ENCODE measurements at regions not wholly inside any gene's neighbourhood (a gene's known extent, or its start where the extent isn't known, plus 50 kb on each side); places are given as distances from the start of the nearest gene placed in this dataset.

DNA sequence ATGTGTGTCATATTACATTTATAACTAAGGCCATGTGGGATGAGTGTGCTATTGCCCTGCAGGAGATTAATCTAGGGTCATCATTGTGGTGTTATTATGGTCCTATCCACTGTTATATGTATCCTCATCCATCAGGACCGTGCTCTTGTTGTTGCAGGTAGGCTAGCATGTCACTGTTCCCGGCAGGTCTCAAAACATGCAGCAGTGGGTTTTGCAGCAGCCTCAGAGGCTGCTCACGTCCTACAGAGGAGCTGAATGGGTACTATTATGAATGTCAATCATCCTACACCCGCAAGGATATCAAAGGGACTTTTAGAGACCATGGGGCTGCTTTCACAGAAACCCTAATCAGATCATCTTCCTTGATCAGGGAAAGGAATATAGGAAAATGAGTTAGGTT is 318.2 kb downstream of the SAMD5 start:
- DNase-seq, result no peak

DNA sequence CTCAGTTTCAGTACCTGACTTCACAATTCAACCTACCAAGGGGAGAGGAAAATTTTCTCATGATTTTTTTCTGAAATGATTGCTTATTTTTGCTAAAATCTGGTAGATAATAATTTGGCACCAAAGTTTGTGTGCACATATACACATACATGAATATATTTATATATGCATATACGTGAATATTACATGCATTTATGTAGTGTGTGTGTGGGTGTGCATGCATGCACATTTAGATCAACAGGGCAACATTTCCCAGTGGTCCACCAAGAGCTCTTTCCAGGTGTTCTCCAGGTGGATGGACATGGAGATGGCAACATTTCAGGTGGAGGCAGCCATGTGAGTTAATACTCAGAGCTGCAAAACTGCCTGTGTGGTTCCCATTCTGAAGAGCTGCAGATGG is 320.9 kb downstream of the SAMD5 start:
- no peak for DNase-seq

DNA sequence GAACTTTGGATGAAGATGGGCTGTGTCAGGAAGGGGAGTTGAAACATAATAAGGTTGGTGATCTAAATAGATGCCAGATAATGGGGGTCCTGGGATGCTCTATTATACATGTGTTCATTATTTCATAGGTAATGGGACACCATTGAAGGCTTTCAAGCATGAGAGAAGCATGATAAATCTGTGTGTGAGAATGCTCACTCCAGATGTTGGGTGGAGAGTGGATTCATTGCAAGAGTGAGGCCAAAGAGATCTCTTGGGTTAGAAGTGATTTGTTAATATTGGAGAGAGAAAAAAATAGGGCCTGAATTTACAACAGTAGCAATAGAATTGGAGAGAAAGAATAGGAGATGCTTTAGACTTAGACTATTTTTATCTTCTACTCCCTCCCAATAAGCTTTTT is 321.3 kb downstream of the SAMD5 start:
- no peak for DNase-seq

DNA sequence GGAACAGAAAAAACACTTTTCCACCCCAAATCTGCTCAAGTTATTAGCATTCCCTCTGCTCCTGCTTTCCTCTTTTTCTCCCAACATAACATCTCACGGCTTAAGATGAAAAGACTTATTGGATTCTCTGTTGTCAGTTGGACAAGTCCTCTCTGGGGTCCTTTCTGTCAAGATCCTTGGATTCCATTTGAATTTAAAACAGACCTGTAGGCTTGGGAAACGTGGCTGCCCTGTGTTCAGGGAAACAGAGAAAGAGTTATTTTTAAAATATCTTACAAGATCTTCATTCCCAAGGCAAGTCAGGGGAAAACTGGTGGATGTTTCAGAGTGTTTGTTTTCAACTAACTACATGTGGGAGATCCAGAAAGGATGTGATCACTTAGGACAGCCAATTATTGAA is 322.9 kb downstream of the SAMD5 start:
- no peak for DNase-seq

DNA sequence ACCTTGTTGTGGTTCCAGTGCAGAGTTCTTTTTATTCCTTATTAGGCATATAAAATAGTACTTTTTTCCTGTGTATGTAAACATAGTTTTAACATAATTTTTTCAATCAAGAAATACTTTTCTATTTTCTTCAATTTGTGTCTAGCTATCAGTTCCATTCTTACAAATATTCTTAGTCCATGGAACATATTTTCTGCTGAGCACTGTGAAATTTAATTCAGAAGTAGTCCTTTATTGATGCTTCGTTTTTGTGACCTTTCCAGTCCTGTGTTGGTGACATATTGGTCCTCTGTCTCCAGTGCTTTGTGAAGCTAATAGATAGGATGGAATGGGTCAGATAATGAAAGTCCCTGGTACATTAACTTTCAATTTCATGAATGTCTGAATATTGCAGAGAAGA is 325.1 kb downstream of the SAMD5 start:
- DNase-seq, result no peak

DNA sequence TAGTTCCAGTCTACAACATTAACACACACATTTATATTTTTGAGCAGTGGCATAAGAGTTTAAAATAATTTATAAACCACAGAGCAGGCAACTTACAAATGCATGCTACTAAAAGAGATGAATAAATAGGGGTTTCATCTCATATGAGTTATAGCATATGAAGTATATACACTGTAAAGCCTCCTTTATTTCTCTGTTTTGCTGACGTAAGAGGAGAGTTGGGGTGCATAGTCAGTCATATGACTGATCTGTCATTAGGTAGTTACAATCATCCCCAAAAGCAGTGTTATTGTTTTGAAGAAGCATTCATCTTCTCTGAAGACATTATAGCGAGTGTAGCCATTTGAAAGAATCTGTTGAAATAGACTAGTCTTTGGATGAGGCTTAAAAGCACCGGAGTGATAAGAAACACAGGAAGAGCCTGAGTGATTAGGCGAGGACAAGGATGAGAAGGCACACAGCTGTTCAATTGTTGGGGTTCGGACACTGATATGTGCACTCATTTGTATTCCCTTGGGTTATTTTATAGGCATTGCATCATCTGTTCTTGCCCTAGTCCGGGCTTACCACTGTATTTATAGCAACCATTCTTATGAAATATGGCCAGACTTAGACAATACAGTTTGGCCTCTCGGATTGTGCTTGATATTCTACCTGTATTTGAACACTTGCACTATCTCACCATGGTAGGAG is 325.7 kb downstream of the SAMD5 start:
- no peak for DNase-seq

DNA sequence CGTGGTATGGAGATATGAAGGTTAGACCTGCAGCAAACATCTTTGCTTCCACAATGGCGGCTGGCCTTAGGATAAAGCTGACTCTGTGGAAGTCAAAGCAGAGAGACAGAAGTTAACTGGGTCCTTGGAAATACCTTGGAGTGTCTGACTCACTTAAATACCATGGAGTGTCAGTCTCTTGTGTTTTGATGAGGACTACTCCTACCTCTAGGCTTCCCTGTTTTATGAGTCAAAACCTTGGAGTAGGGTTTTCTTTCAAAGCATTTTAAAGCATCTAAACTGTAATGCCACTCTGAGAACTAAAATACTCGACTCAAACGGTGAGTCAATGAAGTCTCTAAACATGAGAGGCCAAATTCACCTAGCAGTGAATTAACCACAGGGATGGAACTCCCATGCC is 329.1 kb downstream of the SAMD5 start:
- DNase-seq, result no peak

DNA sequence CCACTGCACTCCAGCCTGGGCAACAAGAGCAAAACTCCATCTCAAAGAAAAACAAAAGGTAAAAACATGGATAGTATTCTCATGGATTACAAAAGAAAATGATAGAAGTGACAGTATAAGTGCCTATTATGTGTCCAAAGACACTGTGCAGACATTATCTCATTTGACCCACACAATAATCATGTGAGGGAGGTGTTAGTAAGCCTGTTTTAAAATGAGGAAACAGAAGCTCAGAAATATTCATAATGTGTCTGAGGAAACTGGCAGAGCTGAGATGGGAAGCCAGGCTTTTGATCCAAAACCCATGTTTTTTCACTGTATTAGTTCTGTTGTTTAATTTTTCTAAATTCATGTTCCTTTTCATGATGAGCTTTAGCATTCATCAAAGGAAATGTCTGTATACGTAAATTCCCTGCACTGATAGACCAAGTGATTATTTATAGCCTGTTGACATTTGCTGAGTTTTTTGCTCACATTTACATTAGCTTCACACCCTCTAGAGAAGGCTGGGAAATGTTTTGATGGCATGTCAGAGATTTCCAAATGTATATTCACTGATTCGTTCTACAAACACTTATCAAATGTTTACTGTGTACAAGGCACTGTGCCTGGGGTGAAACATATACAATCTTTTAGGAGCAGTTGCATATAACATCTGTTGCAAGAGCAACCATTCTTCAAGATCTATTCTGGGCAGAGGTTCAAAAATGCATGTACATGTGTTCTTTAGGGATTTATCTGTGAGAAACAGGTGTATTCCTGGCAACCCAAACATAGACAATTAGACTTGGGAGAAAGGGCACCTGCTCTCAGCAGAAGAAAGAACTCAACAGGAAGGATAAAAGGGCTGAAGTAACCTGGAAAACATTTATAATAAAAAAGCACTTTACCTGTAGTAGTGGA is 331.5 kb downstream of the SAMD5 start:
- DNase-seq, result no peak

DNA sequence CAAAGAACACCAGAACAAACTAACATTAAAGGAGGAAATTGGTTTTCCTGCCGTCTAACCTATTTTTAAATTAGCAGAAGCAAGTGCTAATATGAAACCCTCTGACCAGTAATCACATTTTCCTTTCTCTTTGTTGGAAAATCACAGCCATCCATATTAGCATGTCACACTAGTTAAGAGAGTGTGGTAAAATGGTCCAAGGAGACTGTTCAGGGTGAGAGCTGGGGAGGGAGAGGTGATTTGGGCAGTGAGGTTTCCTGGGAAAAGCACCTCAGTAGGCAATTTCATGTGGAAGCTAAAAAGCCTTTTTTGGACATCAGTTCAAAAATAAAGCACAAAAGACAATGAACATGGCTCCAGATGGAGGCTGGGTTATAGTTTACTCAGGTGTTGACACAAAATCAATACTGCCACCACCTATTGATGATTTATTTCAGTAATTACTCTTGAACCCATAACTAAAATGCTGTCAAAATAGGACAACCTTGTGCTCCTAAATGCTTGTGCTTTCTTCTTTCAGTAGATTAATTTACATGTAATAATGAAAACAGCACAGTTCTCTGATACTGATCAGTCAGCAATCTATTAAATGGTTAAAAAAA is 333.2 kb downstream of the SAMD5 start:
- no peak for DNase-seq

DNA sequence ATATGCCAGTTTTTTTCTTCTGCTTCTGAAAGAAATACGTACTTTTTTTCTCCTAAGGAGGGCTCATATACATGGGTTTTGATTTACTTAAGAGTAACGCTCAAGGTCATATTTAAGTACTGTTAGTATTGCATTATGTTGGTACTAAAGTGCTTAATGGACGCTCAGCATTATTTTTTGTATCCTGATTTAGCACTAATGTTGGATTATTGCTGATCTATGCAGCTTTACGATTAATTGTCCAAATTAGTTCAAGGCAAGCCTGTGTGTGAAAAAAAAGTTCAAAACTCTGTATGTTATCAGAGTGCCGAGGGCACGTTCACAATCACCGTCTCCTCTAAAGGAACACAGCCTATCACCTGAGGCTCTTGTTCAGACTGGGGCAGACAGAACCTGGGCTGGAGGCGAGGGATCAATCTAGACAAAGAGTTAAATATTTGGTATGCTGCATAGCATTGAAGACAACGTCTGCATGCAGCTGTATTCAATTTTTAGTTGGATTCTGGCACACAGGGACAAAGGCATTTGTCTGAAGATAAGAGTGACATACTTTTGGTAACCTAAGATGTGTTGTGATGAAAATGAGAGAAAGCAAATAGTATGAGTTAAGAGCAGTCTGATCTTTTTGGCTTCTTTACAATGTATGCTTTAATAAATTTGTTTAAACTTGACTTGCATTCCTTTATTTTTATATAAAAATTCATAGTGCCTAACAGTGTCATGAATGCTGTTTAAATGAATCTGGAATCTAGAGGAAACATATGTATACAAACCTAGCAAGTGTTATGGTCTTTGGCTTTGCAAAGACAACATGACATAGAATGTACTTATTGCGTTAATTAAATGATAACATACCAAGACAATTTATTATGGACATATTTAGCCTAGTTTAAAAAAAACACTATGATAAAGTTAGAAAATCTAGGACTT is 341.2 kb downstream of the SAMD5 start:
- DNase-seq, result no peak

DNA sequence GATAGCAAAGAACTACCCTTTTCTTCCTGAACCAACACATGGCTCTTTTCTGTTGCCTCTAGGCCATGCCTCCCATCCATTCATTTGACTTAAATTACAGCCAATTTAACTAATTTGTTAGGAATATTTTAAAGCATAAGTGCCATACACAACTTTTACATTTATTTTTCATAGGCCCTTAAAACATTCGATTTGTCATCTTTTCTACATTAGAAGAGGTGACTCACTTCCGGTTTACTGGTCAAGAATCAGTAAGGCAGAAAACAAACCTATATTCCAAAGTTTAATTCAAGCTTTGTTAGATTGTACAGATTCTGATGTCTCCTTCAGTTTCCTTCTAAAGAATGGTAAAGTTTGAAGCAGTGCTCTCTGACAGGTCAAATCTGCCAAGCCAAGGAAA is 344.3 kb downstream of the SAMD5 start:
- DNase-seq, result peak; percentile 39

DNA sequence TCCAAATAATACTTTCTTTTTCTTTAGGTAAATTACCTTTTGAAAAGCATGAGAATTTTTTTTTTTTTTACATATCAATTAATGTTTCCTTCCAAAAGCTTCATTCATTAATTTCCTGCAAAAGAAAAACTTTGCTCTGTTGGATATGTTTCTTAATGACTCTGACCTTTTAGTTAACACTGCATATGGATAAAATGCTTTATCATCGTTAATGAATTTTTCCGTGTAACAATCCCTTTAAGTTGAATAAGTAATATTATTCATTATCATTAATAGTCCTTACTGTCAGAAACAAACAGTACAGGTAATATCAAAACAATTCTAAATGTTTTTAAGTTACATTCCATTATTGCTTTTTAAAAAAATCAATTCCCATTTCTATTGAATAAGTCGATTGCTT is 345.1 kb downstream of the SAMD5 start:
- DNase-seq, result no peak

DNA sequence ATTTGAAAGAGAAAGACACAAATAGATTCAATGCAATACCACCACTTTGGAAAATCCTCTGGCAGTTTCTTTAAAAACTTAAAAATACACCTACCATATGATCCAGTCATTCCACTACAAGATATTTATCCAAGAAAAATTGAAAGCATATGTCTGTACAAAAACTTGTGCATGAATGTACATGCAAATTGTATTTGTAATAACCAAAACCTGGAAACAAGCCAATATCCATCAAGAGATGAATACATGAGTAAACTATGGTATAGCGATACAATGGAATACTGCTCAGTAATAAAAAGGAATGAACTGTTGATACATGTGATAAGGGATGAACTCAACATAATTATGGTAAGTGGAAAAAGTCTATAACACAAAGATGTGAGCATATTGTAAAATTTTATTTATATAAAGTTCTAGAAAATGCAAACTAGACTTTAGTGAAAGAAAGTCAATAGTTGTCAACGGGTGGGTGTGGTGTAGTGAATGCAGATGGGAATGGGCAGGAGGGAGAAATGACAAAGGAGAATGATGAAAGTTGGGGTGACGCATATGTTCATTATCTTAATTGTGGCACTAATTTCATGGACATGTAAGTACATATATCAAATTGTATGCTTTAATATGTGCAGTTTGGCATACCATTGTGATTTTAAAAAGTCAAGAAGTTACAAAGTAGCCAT is 347.5 kb downstream of the SAMD5 start:
- DNase-seq, result no peak

DNA sequence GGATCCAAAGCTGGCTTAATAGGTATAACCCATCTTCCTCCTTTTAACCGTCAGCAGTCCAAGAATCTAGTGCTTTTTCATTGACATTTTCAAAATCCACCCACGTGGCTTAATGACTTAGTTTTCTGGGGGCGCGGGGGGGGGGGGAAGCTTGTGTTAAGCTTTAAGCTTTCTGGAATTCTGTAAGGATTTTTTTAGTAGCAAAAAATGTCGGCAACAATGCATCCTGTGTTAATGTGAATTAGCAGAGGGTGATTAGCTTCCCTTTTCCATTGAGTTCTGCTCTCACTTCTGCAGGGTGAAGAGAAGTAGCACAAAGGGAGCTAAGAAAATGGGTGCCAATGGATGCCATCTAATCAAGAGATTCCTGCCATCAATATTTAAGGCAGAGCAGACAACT is 348.2 kb downstream of the SAMD5 start:
- no peak for DNase-seq

DNA sequence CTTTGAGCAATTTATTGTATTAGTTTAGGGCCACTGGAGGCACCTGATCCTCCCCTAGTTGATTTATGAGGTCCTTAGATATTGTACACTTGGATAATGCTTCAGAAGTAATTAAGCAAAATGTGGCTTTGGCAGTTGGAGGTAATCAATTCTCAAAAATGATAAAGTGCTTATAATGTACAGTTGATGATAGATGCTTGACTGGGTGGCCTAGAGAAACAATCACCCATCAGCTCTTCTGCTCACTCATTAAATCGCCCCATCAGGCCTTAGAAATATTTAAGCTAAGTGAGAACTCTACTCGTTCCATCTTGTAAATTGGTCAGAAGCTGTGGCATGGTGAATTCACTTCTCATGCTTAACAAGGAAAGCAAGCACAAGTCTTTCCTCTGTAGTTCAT is 349.9 kb downstream of the SAMD5 start:
- DNase-seq, result no peak

DNA sequence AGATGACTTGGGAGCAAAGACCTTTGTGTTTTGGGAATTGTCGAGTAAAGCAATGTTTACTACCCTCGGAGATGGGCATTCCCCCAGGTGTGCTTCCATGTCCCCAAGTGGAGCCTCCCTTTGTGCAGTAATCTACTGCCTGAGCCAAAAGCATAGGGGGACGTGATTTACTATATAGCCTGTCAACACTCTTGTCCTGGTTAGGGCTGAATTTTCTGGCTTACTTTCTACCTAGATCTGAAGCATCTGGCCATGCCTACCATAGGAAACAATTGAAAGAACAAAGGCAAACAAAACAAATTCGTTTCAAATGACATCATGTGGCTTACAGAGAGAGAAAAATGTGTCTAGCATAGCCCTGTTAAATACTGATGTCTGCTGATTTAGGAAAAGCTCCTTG is 350.6 kb downstream of the SAMD5 start:
- DNase-seq, result no peak

DNA sequence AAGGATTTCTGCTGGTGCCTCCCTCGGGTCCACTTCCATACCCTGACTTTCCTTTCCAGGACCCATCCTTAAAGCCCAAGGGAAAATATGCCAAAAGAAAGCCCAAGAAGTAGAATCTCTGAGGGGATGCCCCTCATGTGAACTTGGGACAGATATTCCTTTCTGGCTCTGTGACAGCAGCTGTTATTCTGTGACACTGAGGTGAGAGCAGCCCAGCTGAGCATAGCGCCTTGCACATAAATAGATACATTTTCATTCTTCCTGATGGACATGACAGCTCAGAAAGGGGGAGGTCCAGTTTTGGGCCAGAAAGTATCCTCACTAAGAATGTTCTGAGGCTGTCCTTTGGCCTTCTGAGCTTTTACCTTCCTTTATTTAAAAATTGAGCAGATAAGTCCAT is 353.2 kb downstream of the SAMD5 start:
- no peak for DNase-seq

DNA sequence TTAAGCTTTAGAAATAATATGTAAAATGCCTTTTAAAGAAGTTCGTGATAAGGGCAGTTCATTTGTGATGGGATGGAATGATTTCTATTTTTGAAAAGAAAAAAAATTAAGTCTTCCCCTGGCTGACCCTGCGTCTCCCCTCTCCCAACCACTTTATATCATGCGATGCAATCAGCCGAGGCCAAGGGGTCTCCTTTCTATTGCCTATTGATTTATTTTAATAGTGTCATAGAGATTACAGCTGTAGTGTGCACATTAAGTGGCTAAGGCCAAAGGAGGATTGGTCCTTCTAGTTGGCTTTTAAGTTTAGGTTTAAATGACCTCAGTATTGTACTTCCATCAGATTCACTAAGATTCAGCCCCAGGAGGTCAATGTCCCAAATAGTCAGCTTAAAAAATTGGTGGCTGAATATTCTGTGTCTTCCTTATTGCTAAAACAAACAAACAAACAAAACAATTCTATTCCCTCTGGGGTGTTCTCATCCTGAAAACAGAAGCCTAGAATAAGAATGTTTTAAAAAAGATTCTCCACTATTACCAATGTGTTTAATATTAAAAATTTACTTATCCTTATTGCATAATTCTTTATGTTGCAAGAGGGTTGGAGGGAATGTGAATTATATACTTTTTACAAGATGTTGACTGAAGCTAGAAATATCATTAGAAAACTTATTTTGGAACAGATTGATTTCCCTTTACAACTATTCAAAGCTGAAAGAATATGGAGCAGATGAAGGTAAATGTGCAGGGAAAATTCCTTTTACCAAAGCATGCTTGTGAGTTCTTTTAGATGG is 359.1 kb downstream of the SAMD5 start:
- DNase-seq, result no peak

DNA sequence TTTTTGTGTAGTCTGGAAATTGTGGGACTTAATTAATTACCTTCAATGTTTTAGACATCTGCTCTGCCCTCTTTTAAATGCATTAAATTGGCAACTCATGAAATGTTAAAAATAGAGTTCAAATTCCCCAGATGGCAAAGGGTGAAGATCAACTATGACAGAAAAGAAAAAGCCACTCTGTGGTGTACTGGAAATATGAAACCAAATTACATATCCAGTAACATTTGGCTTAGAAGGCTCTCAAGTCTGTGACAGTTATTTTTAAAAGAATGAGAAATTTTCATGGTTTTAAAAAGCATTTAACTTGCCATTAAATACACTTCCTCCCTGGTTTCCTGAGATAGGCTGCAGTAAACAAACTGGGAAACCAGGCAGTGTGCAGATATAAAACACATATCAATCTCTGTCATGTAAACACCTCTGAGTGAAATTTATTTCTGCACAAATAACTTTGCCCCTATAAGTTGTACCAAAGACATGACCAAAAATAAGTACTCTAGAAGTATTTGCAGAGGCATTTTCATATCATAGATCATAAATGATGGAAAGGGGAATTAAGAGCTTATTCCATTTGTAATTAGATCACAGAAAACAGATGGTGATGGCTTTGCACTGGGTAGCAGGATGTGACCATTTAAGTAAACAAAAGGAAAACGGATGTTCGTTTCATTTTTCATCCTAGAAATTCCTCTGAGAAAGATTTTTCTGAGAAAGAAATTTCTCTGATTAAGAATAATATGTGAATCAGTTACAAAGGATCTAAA is 360.1 kb downstream of the SAMD5 start:
- DNase-seq, result peak; percentile 34

DNA sequence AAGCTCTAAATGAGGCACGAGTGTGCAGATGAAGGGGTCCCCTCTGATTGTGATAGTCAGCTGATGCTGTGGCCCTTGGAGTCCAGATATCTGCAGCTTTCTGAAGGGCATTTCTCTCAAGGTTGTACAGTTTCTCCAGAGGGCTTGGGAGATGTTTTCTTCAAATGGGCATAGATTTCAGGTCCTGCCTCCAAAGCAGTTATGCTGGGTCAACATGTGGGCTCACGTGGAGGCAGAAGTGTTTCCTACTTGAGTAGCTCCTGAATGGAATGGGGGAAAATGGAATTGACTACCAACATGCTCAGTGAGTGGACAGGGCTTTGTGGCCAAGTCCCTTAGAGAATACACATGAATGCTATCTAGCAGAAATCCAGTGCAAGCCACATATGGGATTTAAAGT is 360.7 kb downstream of the SAMD5 start:
- DNase-seq, result no peak

DNA sequence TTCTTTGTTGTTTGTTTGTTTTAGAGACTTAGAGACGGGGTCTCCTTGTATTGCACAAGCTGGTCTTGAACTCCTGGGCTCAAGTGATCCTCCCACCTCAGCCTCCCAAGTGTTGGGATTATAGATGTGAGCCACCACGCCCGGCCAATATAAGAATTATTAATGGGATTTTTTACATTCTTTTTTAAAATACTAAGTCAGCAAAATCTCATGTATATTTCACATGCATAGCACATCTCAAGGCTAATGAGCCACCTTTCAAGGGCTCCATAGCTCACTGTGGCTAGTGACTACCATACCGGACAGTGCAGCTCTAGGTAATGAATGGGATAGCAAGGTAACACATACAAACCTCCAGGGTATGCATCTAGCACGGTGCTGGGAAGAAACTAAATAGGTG is 361.4 kb downstream of the SAMD5 start:
- DNase-seq, result no peak

Measured in HCEC 1CT (cell line).